ENCODE measurements at regions not wholly inside any gene's neighbourhood (a gene's known extent, or its start where the extent isn't known, plus 50 kb on each side); places are given as distances from the start of the nearest gene placed in this dataset.
A peak's percentile ranks its signal among the peaks of the same experiment; 100 is the strongest.
"Not testable (repeated sequence)": the region's sequence is repeated elsewhere in the genome, so short reads cannot be mapped to it uniquely, and the experiment has no call there.

- Mint-ChIP-seq H3K27ac (no peak overlapping the region), H3K4me3 (no peak overlapping the region), H3K4me1 (no peaks in the 10 kb centered on the region), H3K27me3 (no peaks in the 10 kb centered on the region), H3K9me3 (peaks cover 0 to 5% of the 10 kb centered on the region in 2 donors)
- ATAC-seq (no peak), DNase-seq (no peak)
Measured at GRCh38 chrY:20042993-20043392, 298.5 kb upstream of the KDM5D start.

GRCh38 chrY:20025676-20026075 lies 281.1 kb upstream of the KDM5D start:
- DNase-seq (no peak), ATAC-seq (no peak)
- Mint-ChIP-seq H3K27me3 (no peaks in the 10 kb centered on the region), H3K4me1 (no peaks in the 10 kb centered on the region), H3K4me3 (no peak overlapping the region), H3K9me3 (peaks cover 0 to 9% of the 10 kb centered on the region in 2 donors), H3K27ac (no peak overlapping the region)

- not testable (repeated sequence) for H3K4me1 Mint-ChIP-seq, H3K9me3 Mint-ChIP-seq, H3K4me3 Mint-ChIP-seq, DNase-seq, H3K27ac Mint-ChIP-seq, H3K27me3 Mint-ChIP-seq, ATAC-seq
Measured at GRCh38 chrY:19993410-19993809, 248.9 kb upstream of the KDM5D start.

GRCh38 chrY:19973012-19973411 lies 228.5 kb upstream of the KDM5D start:
- ATAC-seq (no peak), DNase-seq (no peak)
- no peak overlapping the region for H3K4me3 Mint-ChIP-seq
- H3K9me3 Mint-ChIP-seq = no peaks in the 10 kb centered on the region
- no peaks in the 10 kb centered on the region for H3K4me1 Mint-ChIP-seq
- no peak overlapping the region for H3K27ac Mint-ChIP-seq
- H3K27me3 Mint-ChIP-seq = no peaks in the 10 kb centered on the region

GRCh38 chrY:19947702-19948101 lies 203.2 kb upstream of the KDM5D start:
- Mint-ChIP-seq H3K4me1 (no peaks in the 10 kb centered on the region), H3K9me3 (no peaks in the 10 kb centered on the region), H3K4me3 (no peak overlapping the region), H3K27me3 (no peaks in the 10 kb centered on the region), H3K27ac (no peak overlapping the region)
- no peak for ATAC-seq
- DNase-seq = no peak

DNA sequence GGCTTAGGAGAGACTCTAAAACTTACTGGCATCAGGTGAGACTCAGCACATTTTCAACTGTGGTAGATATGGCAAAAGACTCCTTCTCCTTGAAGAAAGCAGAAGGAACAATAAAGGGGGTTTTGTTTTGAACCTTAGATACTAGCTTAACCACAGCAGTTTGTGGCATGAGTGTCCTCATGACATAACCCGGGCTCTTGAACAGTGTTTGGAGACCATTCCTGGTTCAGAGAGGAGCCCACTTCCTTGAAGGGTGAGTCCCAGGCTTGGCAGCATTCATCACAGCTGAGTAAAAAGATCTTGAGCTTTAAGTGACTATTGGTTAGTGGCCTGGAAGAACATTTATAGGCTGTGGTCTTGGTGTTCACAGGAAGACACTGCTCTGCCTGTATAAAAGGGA lies 154.5 kb upstream of the KDM5D start:
- H3K27me3 Mint-ChIP-seq = no peaks in the 10 kb centered on the region
- peaks cover 3 to 6% of the 10 kb centered on the region in 2 donors for H3K9me3 Mint-ChIP-seq
- DNase-seq (no peak), ATAC-seq (no peak)
- no peak overlapping the region for H3K27ac Mint-ChIP-seq
- H3K4me1 Mint-ChIP-seq = no peaks in the 10 kb centered on the region
- no peak overlapping the region for H3K4me3 Mint-ChIP-seq

DNA sequence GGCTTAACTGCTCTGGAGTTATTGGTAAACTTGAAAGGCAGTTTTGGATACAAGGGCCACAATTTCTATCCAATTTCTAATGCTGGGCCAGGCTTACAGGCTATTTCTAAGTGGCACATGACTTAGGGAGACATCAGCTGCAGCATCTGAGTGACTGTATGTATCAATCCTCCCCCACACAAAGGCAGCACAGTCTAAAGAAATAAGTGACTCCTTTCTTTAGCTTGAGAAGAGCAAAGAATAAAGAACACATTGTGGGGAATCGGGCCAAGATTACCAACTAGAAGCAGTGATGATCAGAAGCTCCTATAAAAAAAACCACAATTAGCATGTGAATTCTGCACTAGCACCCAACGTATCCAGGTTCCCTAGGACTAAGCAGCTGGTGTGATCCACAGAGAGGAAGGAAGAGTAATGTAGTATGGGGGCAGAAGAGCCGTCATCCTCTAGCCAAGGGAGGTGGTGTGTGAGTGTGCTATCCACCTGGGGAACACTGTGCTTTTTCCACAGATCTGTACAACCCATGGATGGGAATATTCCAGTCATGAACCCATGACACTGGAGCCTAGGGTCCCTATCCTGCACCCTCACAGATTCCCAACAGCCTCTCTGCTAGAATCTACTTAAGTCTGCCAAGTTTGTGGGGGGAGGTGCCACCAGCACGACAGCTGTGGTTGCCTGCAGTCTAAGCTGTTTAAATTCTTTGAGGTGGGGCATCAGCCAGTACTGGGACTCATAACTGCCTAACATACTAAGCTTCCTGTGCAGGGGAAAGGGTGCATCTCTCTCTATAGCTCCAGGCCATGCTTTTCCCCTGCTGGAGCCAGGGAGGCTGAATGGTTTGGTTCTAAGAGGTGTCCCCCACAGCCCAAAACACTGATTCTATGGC lies 147.8 kb upstream of the KDM5D start:
- DNase-seq = no peak
- ATAC-seq = no peak
- no peaks in the 10 kb centered on the region for H3K4me1 Mint-ChIP-seq
- no peak overlapping the region for H3K4me3 Mint-ChIP-seq
- no peak overlapping the region for H3K27ac Mint-ChIP-seq
- peaks cover 9% of the 10 kb centered on the region for H3K27me3 Mint-ChIP-seq
- peaks cover 4 to 6% of the 10 kb centered on the region in 2 donors for H3K9me3 Mint-ChIP-seq

DNA sequence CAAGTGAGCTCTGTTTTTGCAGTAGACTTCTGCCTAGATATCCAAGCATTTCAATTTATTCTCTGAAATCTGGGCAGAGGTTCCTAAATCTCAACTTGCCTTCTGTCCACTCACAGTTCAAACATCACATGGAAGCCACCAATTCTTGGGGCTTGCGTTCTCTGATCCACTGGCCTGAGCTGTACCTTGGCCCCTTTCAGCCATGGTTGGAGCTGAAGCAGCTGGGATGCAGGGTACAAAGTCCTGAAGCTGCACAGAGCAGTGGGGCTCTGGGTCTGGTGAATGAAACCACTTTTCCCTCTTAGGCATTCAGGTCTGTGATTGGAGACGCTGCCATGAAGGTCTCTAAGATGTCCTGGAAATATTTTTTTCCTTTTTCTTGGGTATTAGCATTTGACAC lies 137.6 kb upstream of the KDM5D start:
- Mint-ChIP-seq H3K27me3 (no peaks in the 10 kb centered on the region), H3K4me1 (no peaks in the 10 kb centered on the region), H3K27ac (no peak overlapping the region), H3K4me3 (no peak overlapping the region), H3K9me3 (no peaks in the 10 kb centered on the region)
- no peak for DNase-seq
- no peak for ATAC-seq

- no peaks in the 10 kb centered on the region for H3K4me1 Mint-ChIP-seq
- peak; percentile 48 for ATAC-seq
- no peaks in the 10 kb centered on the region for H3K27me3 Mint-ChIP-seq
- H3K9me3 Mint-ChIP-seq = no peaks in the 10 kb centered on the region
- peak; percentile 0 to 14 for DNase-seq
- peak overlapping the region; percentile 76 to 79 for H3K4me3 Mint-ChIP-seq
- H3K27ac Mint-ChIP-seq = peak overlapping the region in 1 of 2 donors; percentile 90
Measured at GRCh38 chrY:19869715-19870114, 125.2 kb upstream of the KDM5D start.

DNA sequence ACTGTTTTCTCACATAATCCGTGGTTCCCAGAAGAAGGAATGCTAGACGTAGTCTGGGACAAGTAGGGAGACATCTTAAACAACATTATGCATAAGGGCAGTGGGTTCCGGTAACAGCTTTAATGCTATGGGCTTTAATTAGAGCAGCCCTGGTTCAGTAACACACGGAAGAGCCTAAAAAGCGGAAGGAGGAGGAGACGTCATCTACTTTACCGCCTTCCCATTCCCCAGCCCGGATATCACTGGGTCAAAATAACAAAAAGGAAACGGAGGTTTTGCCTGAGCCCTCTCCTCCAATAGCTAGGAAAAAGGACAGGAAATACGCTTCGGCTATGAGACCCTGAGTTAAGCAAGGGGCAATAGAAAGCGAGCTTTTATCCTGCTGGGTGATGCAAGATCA lies 124.8 kb upstream of the KDM5D start:
- Mint-ChIP-seq H3K4me3 (peak overlapping the region; percentile 76 to 79), H3K4me1 (no peaks in the 10 kb centered on the region)
- peak; percentile 56 for ATAC-seq

GRCh38 chrY:19868647-19869046 lies 124.1 kb upstream of the KDM5D start:
- H3K4me3 Mint-ChIP-seq = peak overlapping the region; percentile 76 to 79
- DNase-seq = no peak
- H3K4me1 Mint-ChIP-seq = no peaks in the 10 kb centered on the region
- ATAC-seq = no peak
- peak overlapping the region in 1 of 2 donors; percentile 90 for H3K27ac Mint-ChIP-seq
- H3K27me3 Mint-ChIP-seq = no peaks in the 10 kb centered on the region
- H3K9me3 Mint-ChIP-seq = no peaks in the 10 kb centered on the region

More for the DNA sequence above, 124.8 kb upstream of the KDM5D start:
- Mint-ChIP-seq H3K27me3 (no peaks in the 10 kb centered on the region), H3K27ac (peak overlapping the region; percentile 67 to 90), H3K9me3 (no peaks in the 10 kb centered on the region)
- no peak for DNase-seq

DNA sequence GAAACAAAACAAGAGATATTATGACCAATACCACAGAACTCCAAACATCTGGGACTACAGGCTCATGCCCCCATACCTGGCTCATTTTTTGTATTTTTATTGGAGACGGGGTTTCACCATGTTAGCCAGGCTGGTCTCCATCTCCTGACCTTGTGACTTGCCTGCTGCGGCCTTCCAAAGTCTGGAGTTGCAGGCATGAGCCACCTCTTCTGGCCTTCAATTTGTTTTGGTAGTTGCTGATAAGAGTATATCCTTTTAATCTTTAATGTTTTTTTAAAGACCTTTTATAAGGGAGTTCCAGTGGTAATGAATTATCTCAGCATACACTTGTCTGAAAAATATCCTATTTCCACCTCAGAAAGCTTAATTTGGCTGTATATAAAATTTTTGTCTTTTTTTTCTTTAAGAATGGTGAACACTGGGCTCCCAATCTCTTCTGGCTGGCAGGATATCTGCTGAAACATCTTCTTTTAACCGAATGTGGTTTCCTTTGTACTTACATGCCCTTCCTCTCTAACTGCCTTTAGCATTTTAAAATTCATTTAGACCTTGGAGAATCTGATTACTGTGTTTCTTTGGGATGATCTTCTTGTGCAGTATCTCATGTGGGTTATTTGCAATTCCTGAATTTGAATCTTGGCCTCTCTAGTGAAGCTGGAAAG lies 112.1 kb upstream of the KDM5D start:
- Mint-ChIP-seq H3K4me1 (peaks cover 6% of the 10 kb centered on the region), H3K9me3 (peaks cover 10 to 15% of the 10 kb centered on the region in 2 donors), H3K27ac (peak overlapping the region in 1 of 2 donors; percentile 17), H3K27me3 (no peaks in the 10 kb centered on the region), H3K4me3 (no peak overlapping the region)
- no peak for ATAC-seq
- DNase-seq = no peak

DNA sequence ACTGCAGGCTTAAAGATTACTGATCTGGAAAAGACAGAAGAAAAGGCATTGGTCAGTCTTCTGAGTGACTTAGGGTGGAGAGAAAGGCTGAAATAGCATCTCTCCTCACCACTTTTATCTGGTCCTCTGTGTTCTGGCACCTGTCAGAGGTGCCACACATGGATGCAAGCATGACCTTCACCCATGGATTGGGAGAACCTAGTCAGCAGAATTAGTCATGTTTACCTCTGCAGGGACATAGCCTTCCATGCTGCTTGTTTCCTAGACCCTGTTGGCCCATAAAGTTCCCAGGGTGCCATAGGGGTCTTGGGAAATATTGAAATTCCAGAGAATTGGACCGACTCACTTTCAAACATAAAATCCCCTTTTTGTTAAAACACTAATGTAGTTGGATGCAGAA lies 98.4 kb upstream of the KDM5D start:
- no peak for DNase-seq
- Mint-ChIP-seq H3K4me1 (no peaks in the 10 kb centered on the region), H3K27ac (no peak overlapping the region), H3K4me3 (no peak overlapping the region), H3K9me3 (peaks cover 6 to 7% of the 10 kb centered on the region in 2 donors), H3K27me3 (no peaks in the 10 kb centered on the region)
- no peak for ATAC-seq

DNA sequence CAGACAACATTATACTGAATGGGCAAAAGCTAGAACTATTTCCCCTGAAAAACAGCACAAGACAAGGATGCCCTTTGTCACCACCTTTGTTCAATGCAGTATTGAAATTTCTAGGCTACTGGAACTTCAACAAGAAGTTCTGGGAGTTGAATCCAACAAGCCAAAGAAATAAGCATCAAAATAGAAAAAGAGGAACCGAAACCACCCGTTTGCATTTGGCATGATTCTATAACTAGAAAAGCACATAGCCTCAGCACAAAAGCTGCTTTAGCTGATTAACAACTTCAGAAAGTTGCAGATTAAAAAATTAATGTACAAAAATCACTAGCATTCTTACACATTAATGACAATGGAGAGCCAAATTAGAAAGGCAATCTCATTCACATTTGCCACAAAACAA lies 79.6 kb upstream of the KDM5D start:
- Mint-ChIP-seq H3K9me3 (no peaks in the 10 kb centered on the region), H3K27me3 (no peaks in the 10 kb centered on the region), H3K4me1 (no peaks in the 10 kb centered on the region), H3K27ac (no peak overlapping the region), H3K4me3 (no peak overlapping the region)
- DNase-seq = no peak
- ATAC-seq = no peak

DNA sequence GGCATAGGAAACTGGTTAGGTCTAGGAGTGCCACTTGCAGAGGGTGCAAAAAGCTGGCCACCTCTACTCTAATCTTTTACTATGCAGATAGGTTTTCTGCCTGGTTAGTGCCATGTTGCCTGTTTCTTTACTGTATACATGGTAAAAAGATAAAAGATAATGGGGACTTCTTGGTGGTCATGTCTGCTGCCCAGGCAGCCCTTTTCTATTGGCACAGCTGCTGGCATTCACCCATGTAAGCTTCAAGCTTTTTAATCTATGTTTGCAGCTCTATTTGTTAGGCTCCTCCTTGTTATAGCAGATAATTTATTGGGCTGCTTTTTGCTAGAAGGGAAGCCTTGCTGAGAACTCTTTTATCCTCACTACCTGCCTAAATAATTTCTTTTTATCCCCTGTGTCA lies 74.0 kb upstream of the KDM5D start:
- Mint-ChIP-seq H3K9me3 (no peaks in the 10 kb centered on the region), H3K4me3 (no peak overlapping the region), H3K27me3 (no peaks in the 10 kb centered on the region), H3K27ac (no peak overlapping the region), H3K4me1 (peaks cover 13% of the 10 kb centered on the region)
- no peak for DNase-seq
- no peak for ATAC-seq

- H3K9me3 Mint-ChIP-seq = no peaks in the 10 kb centered on the region
- peak overlapping the region; percentile 69 to 72 for H3K4me3 Mint-ChIP-seq
- no peaks in the 10 kb centered on the region for H3K27me3 Mint-ChIP-seq
- DNase-seq (no peak), ATAC-seq (peak; percentile 67)
- peak overlapping the region in 1 of 2 donors; percentile 41 for H3K27ac Mint-ChIP-seq
- H3K4me1 Mint-ChIP-seq = peaks cover 13% of the 10 kb centered on the region
Measured at GRCh38 chrY:19816920-19817319, 72.4 kb upstream of the KDM5D start.

Data from stimulated activated naive CD8-positive, alpha-beta T cell treated with anti-CD3 and anti-CD28 coated beads, Interleukin-15, amount 100 ng/mL, for 72 hours (primary cell).